IMR-90 (cell line): ENCODE measurements at regions not wholly inside any gene's neighbourhood (a gene's known extent, or its start where the extent isn't known, plus 50 kb on each side); places are given as distances from the start of the nearest gene placed in this dataset.

Experiments used
- CEBPB ChIP-seq: IDR thresholded peaks from 2 replicates; pipeline ENCODE4 v1.6.1; 2012; ENCODE audit warnings: low read depth, low read length, improper control_type of control experiment
- MAZ ChIP-seq: IDR thresholded peaks from 2 replicates; pipeline ENCODE4 v1.6.1; 2012; ENCODE audit warnings: low read depth, mild to moderate bottlenecking, low read length, improper control_type of control experiment, moderate library complexity, borderline replicate concordance
- NFE2L2 ChIP-seq: fragments of 150-350 bp; IDR thresholded peaks from 2 replicates; pipeline ENCODE4 v1.6.1; 2016; ENCODE audit warnings: low read depth, mild to moderate bottlenecking, low read length
- POLR2A ChIP-seq: IDR thresholded peaks from 2 replicates; pipeline ENCODE4 v1.6.1; 2012; ENCODE audit warnings: mild to moderate bottlenecking, low read depth, low read length
- TF ChIP-seq, protein P1 (sequence below): conservative IDR thresholded peaks from 2 replicates; pipeline ENCODE4 v1.5.1; 2012; ENCODE audit warnings: mild to moderate bottlenecking, low read depth, low read length, improper control_type of control experiment
- TF ChIP-seq, protein P2 (sequence below): fragments of 150-350 bp; IDR thresholded peaks from 2 replicates; pipeline ENCODE4 v1.6.1; 2016; ENCODE audit warnings: low read depth, mild to moderate bottlenecking, low read length, moderate library complexity, borderline replicate concordance

- TF ChIP-seq MAZ = no peak
- no peak for TF ChIP-seq POLR2A
- no peak for TF ChIP-seq NFE2L2
- TF ChIP-seq, protein P1, sequence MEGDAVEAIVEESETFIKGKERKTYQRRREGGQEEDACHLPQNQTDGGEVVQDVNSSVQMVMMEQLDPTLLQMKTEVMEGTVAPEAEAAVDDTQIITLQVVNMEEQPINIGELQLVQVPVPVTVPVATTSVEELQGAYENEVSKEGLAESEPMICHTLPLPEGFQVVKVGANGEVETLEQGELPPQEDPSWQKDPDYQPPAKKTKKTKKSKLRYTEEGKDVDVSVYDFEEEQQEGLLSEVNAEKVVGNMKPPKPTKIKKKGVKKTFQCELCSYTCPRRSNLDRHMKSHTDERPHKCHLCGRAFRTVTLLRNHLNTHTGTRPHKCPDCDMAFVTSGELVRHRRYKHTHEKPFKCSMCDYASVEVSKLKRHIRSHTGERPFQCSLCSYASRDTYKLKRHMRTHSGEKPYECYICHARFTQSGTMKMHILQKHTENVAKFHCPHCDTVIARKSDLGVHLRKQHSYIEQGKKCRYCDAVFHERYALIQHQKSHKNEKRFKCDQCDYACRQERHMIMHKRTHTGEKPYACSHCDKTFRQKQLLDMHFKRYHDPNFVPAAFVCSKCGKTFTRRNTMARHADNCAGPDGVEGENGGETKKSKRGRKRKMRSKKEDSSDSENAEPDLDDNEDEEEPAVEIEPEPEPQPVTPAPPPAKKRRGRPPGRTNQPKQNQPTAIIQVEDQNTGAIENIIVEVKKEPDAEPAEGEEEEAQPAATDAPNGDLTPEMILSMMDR = no peak
- TF ChIP-seq, protein P2, sequence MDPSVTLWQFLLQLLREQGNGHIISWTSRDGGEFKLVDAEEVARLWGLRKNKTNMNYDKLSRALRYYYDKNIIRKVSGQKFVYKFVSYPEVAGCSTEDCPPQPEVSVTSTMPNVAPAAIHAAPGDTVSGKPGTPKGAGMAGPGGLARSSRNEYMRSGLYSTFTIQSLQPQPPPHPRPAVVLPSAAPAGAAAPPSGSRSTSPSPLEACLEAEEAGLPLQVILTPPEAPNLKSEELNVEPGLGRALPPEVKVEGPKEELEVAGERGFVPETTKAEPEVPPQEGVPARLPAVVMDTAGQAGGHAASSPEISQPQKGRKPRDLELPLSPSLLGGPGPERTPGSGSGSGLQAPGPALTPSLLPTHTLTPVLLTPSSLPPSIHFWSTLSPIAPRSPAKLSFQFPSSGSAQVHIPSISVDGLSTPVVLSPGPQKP = no peak
- no peak for TF ChIP-seq CEBPB
Observed at GRCh38 chr6:104500265-104500664, 359.5 kb downstream of the HACE1 start.
